Panc1 (cell line): ENCODE measurements at regions not wholly inside any gene's neighbourhood (a gene's known extent, or its start where the extent isn't known, plus 50 kb on each side); places are given as distances from the start of the nearest gene placed in this dataset.

Experiments used
- CTCF ChIP-seq: fragments of 450-650 bp; IDR thresholded peaks from 2 replicates; pipeline ENCODE4 v1.5.1; 2017; ENCODE audit warnings: mild to moderate bottlenecking
- POLR2AphosphoS5 ChIP-seq: IDR thresholded peaks from 2 replicates; pipeline ENCODE4 v1.6.1; 2012; ENCODE audit warnings: mild to moderate bottlenecking, low read depth, low read length, moderate library complexity
- REST ChIP-seq, 2 experiments: IDR thresholded peaks; 2 replicates each; pipeline ENCODE4 v1.6.1; 2011 to 2012; ENCODE audit warnings: low read depth in 2 of 2, control low read depth in 1 of 2, low read length in 1 of 2, mild to moderate bottlenecking in 1 of 2, moderate library complexity in 1 of 2; ENCODE audit not compliant: insufficient read depth in 1 of 2

GRCh38 chr3:194054540-194054939 is 81.4 kb upstream of the HES1 start:
- TF ChIP-seq CTCF (no peak), POLR2AphosphoS5 (no peak), REST (IDR thresholded peaks at IDR 0.05; ENCODE audit: insufficient read depth in 1 of 2, low read depth in 2 of 2, low read length in 1 of 2) (no peak)
